HG03432 (cell line): ENCODE measurements at regions not wholly inside any gene's neighbourhood (a gene's known extent, or its start where the extent isn't known, plus 50 kb on each side); places are given as distances from the start of the nearest gene placed in this dataset.

Experiments used
- ATAC-seq: cut with Tn5 transposase; IDR thresholded peaks from one replicate; pipeline ENCODE4 v1.9.1; 2021; ENCODE audit warnings: mild to moderate bottlenecking, moderate library complexity; ENCODE audit not compliant: unreplicated experiment

DNA sequence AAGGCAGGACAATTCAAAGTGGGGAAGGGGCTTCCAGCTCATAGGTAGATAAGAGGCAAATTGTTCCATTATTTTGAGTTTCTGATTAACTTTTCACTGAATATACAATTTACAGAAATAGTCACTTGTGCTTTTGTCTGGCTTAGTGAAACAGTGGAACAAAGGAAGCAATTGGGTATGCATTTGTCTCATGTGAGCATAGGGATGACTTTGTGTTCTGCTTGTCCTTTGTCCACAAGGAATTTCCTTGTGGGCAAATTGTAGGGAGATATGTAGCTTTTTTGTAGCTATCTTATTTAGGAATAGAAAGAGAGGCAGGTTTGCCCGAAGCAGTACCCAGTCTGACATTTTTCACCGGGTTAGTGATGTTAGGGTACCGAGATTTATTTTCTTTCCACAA lies 1224.8 kb downstream of the SLITRK1 start:
- ATAC-seq = no peak

DNA sequence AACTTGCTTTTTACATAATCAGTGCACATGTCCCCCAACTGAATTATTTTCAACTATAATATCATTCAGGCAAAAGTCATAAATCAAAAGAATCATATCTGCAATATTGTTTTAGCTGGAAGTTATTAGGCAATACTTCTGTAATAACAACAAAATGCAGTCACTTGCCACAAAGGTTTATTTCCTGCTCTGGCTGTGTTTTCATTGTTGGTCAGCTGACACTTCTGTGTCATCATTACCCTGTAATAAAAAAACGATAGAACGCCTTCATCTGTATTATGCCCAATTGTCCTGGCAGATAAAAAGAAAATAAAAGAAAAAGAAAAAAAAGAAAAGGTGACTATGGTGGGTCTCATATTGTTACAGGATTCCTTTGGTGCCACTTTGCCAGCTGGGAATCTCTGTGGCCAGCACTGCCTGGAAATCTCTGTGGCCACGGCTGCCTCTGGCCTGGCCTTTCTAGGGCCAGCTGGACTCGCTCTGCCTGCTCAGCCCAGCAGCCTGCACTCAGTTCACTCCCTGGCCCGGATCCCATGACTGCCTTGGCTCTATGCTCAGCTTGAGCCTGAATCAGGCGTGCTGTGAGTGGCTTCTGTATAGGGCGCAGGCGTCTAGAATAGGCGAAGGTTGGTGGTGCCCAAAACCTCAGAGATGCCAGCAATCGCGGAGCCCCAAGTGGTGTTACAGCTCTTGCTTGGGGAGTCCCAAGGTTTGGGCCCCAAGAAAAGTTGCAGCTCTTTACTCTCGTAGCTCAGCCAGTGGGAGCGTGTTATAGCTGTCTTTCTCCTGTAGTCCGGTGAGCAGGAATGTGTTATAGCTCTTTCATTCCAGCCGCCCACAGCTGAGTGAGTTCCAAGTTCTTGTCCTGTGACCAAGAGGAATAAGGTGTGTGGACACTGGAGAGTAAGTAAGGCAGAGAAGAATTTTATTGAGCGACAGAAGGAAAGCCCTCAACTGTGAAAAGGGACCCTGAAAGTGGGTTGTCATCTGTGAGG lies 1227.1 kb downstream of the SLITRK1 start:
- ATAC-seq = no peak

DNA sequence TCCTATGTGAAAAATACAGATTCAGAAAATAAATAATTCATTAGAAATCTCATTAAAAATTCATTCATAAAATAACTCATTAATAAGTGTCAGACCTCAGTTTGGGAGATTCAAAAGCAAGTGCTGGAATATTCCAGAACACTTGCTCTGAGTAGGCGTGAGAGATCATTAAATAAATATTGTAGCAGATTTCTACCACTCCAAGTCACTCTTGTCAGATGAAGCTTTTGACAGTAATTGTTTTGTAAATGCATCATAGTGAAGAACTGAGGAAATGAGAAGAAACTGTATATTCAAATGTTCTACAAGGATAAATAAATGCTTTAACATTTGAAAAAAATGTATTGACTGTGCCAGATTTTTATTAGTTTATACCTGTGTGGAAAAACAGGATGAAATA lies 1228.1 kb downstream of the SLITRK1 start:
- ATAC-seq = no peak

DNA sequence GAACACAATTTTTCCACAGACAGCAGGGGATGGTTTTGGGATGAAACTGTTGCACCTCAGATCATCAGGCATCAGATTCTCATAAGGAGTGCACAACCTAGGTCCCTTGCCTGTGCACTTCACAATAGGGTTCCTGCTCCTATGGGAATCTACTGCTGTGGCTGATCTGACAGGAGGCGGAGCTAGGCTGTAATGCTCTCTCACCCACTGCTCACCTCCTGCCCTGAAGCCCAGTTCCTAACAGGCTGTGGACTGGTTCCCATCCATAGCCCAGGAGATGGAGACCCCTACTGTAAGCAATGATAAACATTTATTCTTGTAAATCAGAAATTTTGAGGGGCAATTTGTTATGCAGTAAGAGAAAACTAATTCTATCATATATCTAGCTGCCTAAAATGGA lies 1234.7 kb downstream of the SLITRK1 start:
- no peak for ATAC-seq

DNA sequence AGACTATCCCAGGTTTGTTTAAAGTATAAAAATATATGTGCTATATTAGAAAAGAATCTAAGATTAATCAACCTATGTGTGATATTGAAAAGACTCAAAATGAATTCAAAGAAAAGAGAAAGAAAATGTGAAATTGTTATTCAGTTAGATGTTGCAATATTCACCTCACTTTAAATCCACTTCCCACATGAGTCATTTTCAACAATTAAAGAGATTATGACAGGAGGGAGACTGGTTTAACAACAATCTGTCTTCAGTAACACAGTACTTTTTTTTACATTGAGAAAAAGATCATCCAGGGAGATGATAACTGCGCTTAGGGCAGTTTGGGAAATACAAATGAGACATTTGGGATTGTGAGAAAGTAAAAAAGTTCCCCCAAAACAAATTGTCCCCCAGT lies 1246.2 kb downstream of the SLITRK1 start:
- no peak for ATAC-seq

DNA sequence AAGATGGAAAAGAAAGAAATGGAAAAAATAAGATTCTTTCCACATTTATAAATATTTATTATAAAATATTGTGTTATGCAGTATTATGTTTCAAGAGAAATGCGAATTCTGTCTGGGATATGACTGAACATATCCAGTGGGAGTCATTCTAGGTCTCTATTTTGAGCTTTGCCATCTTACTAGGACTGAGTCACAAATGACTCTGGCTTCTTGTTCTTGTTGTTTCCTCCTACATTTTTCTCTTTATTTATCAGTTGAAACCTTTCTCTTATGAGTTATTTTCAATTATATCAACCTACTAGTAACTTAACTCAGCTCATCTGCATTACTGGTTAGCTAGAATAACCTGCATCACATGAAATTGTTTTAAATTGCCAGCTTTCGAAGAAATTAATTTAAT lies 1247.3 kb downstream of the SLITRK1 start:
- no peak for ATAC-seq

DNA sequence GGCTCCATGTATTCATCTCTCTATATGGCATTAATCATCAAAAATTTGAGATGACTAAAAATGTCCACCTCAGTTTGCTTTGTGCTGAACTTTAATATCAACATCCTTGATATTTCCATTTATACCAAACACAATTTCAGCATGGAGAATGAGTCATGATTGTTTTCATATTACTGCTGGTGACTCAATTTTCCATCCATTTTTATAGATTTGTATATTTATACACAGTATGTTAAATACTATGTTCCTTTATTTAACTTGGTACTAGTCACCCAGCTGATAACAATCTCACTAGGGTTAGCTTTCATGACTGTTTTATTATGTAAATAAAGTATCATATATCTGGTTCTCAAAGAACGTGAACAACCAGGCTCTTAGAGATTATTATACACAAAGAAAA lies 1255.1 kb downstream of the SLITRK1 start:
- no peak for ATAC-seq

DNA sequence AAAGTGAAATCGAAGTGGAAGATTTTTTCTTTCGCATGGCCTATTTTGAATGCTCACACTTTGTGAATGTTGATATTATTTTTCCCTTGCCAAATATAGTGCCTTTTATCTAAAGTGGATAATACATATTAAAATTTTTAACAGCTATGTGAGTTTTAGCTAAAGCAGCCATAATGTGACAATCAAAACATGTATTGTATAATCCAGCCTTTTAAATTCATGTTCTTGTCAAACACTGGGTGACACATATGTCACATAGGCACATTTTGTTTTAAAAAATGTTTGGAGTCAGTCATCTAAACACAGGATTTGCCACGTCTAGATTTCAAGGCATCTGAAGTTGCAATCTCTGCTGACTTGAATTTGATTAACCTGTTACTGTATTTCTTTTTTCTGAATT lies 1256.6 kb downstream of the SLITRK1 start:
- no peak for ATAC-seq

DNA sequence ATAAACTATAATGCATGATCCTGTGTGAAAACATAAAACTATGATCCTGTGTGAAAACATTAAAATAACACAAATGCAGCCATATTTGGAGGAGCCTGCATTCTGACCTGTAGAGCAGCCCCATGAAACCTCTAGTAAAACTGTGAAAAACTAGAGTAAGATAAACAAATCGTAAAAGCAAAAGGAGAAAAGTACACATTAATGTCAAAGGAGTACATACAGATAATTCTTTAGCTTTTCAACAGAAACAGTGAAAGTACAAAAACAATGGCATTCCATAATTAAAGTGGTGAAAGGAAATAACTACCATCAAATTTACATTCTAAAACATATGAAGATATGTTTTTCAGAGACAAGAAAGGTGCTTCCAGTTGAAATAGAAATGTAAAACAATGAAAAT lies 1267.2 kb downstream of the SLITRK1 start:
- no peak for ATAC-seq

DNA sequence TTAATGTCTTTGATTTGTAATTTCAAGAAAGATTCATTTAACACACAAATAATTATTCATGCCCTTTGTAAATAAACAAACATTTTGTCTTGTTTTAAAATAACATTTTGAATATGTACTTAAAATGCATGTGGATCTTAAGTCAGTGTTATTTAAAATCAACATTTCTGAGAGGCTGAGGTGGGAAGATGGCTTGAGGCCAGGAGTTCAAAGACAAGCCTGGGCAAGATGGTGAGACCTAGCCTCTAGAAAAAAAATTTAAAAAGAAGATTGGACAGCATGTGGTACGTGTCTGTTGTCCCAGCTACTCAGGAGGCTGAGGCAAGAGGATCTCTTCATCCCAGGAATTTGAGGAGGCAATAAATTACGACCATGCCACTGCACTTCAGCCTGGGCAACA lies 1268.2 kb downstream of the SLITRK1 start:
- no peak for ATAC-seq

DNA sequence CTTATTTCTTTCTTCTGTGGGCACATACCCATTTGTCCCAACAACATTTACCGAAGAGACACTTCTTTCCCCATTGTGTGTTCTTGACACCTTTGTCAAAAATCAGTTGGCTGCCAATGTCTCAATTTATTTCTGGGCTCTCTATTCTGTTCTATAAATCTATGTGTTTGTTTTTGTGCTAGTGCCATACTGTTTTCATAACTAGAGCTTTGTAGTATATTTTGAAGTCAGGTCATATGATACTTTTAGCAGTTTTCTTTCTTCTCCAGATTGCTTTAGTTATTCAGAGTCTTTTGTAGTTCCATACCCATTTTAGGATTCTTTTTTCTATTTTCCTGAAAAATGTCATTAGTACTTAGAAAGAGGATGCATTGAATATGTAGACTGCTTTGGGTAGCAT lies 1276.3 kb downstream of the SLITRK1 start:
- no peak for ATAC-seq

DNA sequence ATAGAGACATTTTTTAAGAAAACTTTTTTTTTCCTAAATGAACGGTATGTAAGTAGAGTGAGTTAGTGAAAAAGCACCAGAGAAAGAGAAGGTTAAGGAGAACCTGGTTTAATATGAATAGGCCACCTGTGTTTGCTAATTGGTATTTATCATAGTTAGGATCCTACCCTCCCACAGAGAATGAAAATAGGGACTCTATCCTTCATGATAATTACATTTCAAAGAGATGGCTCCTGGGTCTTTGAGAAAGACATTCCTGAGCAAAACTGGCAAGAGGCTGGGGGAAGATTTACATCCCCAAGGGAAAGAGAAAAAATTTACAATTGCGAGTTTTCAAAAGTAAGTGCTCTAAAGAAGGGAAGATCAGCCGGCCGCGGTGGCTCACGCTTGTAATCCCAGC lies 1284.5 kb downstream of the SLITRK1 start:
- no peak for ATAC-seq

DNA sequence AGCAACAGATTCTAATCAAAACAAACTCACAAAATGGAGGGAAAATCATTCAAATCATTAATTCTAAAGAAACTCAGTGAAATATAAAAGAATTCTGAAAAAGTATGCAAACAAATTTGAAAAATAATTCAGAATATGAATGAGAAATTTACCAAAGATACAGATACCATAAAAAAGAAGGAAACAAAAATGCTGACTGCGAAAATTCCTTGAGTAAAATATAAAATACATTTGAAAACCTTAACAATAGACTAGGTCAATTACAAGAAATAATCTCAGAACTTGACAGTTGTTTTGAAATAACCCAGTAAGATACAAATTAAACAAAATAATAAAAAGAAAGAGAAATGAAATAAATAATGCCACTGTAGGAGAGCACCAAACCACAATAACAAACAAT lies 1289.0 kb downstream of the SLITRK1 start:
- ATAC-seq = no peak

DNA sequence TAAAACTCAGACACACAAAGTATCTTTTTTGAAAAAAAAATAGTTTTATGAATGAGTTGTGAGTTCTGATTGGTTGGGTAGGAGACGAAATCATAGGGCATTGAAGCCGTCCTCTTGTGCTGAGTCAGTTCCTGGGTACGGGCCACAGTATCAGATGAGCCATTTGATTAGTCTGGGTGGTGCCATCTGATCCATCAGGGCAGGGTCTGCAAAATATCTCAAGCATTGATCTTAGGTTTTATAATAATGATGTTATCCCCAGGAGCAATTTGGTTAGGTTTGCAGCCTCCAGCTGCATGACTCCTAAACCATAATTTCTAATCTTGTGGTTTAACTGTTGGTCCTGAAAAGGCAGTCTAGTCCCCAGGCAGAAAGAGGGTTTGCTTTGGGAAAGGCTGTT lies 1310.6 kb downstream of the SLITRK1 start:
- ATAC-seq = no peak

DNA sequence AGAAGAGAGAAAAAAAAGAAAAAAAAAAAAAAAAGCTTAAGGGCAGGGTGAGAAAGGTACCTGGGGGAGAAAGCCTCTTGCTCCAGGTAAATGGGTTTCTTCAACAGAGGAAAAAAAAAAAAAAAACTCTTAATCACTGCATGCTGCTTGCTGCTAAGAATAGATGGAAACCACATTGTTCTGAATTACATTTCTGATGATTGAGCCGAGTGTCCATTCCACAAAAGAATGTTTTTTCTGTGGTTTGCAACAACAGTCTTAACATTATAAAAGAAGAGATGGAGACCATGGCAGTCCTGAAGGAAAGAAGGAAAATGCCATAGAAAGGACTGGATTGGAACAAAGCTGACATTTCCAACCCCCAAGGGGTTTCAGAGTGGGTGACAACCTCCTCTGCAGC lies 1312.7 kb downstream of the SLITRK1 start:
- ATAC-seq = no peak

DNA sequence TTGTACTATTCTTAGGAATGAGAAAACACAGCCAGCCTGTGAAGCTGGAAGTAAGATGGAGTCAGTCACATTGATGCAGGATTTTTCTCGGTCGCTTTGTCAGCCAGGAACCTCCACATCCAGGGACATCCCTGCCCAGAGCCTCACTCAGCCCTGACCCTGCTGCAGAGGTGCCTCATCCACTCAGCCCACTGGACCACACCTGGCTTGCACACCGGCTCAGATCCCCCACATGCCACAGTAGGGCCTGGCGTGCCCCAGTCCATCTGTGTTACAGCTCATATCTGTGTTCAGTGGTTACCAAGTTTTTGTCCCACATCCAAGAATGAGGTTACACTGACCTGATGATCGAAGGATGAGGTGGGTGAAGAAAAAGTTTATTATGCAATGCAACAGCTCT lies 1315.4 kb downstream of the SLITRK1 start:
- ATAC-seq = no peak

DNA sequence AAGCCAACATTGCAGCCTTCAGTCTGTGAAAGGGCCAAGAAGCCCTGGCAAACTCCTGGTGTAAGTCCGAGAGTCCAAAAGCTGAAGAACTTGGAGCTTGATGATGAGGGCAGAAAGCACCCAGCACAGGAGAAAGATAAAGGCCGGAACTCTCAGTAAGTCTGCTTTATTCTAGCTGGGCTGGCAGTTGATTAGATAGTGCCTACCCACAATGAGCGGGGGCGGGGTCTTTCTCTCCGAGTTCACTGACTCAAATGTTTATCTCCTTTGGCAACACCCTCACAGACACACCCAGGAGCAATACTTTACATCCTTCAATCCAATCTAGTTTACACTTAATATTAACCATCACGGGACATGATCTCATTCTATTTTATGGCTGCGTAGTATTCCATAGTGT lies 1317.1 kb downstream of the SLITRK1 start:
- ATAC-seq = no peak

DNA sequence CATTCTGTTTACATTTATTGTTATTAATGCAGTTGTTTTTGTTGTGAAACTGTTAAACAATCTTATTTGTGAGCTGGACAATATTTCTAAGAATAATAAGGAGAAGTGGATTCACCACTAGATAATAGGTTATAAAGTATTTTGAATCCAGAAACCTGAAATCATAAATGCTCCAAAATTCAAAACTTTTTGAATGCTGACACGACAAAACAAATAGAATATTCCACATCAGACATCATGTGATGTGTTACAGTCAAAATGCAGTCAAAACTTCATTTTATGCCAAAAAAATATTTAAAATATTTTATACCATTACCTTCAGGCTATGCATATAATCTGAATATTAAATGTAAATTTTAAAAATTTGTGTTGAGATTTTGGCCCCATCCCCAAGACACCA lies 1321.4 kb downstream of the SLITRK1 start:
- no peak for ATAC-seq

DNA sequence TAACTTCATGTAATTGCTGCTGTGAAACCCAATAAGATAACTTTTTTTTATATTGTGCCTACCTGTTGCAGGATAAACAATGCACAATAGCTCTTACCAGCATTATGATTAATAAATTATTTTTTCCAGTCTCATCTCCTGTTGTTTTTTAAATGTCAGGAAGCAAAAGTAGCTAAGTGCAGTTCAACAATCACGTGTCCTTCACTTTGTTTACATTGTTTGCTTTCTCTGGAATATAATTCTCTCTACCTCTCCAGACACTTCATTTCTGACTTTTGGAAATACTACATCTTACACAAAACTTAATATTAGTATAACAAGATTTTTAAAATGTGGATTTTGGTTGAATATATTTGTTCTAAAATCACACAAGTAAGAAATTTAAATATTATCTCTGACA lies 1359.4 kb downstream of the SLITRK1 start:
- ATAC-seq = no peak

DNA sequence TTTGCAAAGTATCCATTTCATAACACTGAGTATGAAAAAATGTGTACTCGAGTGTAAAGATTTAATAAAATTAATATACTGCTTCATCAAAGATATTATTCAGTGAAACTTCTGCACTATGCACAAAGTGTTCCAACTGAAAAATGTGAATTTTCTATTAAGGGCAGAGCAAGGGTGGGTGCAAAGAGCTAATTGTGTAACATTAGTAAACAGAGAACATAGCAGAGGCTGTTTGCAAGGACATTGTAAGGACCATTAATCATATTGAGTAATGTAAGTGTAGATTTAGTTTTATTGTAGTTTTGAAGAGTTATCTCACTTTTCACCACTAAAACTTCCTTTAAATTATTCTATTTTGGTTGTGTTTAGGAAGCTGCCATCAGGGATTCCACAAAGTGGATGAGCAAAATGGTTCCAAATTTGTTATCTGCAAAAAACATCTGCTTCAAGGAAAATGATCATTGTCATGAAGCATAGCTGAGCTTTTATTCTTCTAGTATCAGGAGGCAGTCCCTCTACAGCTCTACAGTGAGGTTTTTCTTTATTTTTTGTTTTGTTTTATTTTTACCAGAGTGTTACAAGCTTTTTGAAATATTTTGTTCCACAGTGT lies 1375.4 kb downstream of the SLITRK1 start:
- ATAC-seq = no peak

DNA sequence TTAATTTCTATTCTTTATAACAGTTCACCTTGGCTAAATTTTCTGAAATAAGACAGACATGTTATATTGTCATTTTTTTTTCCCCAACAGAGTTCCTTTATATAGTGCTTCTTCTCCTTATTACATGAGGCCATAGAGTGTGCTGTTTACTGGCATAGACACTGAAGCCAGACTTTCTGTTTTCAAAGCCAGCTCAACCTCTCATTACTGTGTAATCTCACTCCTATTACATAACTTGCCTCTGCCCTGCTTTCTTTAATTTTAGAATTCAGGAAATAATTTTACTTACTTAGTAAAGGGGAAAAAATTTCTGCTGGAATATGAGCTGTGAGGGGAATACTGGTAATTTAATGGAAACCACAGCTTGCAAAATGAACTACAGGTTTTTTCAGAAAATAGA lies 1380.4 kb downstream of the SLITRK1 start:
- no peak for ATAC-seq

DNA sequence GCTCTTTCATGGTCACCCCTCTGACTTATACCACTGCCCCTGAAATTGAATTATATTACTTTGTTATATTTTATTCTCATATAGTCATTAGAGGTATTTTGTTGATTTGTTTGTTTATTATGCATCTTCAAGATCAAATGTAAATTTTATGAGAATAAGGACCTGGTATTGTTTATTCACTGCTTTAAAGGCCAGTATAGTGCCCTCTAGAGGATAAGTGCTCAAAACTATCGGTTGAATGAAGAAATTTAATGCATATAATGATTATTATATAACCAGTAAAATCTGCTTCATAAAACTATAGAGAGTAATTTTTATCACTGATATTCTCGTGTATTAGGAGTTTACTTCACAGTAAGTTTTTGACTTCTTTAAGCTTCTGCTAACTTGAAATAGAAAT lies 1401.9 kb downstream of the SLITRK1 start:
- ATAC-seq = no peak
